C4-2B (cell line): ENCODE measurements at regions not wholly inside any gene's neighbourhood (a gene's known extent, or its start where the extent isn't known, plus 50 kb on each side); places are given as distances from the start of the nearest gene placed in this dataset.
"Not testable (repeated sequence)": the region's sequence is repeated elsewhere in the genome, so short reads cannot be mapped to it uniquely, and the experiment has no call there.

Experiments
- H3K27ac ChIP-seq: fragments of 450-650 bp; 2 replicates; pipeline ENCODE4 v1.5.1; 2017
- ZFX ChIP-seq: fragments of 450-650 bp; IDR thresholded peaks from 2 replicates; pipeline ENCODE4 v1.6.1; 2017
- TF ChIP-seq, protein P1 (sequence below): fragments of 450-650 bp; conservative IDR thresholded peaks from 2 replicates; pipeline ENCODE4 v1.5.1; 2017; ENCODE audit warnings: mild to moderate bottlenecking

- H3K27ac ChIP-seq = no peak overlapping the region
- TF ChIP-seq ZFX = no peak
- TF ChIP-seq, protein P1, sequence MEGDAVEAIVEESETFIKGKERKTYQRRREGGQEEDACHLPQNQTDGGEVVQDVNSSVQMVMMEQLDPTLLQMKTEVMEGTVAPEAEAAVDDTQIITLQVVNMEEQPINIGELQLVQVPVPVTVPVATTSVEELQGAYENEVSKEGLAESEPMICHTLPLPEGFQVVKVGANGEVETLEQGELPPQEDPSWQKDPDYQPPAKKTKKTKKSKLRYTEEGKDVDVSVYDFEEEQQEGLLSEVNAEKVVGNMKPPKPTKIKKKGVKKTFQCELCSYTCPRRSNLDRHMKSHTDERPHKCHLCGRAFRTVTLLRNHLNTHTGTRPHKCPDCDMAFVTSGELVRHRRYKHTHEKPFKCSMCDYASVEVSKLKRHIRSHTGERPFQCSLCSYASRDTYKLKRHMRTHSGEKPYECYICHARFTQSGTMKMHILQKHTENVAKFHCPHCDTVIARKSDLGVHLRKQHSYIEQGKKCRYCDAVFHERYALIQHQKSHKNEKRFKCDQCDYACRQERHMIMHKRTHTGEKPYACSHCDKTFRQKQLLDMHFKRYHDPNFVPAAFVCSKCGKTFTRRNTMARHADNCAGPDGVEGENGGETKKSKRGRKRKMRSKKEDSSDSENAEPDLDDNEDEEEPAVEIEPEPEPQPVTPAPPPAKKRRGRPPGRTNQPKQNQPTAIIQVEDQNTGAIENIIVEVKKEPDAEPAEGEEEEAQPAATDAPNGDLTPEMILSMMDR = no peak
Measured at GRCh38 chr2:176935543-176936102, 277.0 kb upstream of the HNRNPA3 start.

DNA sequence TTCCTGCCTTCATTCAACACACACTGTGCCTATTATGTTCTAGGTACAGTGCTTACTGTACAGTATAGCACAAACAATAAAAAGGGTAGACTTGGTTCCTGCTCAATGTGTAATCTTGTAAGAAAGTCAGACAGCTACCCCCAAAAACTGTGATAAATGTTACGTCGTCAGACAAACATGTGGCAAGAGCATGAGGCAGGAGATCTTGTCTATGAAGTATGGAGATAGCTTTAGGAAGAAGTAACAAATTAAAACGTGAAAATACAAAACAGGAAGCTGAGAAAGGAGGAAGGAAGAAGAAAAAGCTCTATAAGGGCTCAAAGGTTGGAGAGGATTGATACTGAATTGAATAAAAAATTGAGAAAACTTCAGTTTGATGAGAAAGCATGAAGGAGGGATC lies 276.2 kb upstream of the HNRNPA3 start:
- no peak overlapping the region for H3K27ac ChIP-seq
- TF ChIP-seq, protein P1 = no peak
- no peak for TF ChIP-seq ZFX

DNA sequence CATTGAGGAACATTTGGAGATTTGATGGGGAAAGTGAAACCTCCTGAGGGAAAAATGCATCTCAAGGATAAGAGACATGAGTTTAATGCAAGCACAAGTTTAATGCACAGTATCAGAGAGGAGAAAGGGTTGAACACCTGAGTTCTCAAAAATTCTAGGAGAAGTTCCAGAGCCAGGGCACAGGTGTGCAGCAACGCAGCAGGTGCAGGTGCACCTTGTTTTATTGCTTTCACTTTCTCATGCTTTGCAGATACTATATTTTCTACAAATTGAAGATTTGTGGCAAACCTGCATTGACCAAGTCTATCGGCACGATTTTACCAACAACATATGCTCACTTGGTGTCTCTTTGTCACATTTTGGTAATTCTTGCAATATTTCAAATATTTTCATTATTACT lies 267.6 kb upstream of the HNRNPA3 start:
- TF ChIP-seq, protein P1 = no peak
- no peak for TF ChIP-seq ZFX
- no peak overlapping the region for H3K27ac ChIP-seq

DNA sequence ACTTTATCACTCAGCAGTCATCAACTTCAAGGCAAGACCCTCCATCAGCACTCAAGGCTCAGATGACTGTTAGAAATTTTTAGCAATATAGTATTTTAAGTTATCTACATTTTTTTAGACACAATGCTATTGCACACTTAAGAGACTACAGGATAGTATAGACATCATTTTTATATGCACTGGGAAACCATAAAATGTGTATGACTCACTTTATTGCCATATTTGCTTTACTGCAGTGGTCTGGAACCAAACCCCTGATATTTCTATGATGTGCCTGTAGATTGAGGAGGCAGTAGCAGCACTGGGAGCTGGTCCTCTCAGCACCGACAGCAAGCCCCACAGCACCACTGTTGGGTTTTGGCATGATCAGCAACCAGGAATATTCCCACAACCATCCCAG lies 264.8 kb upstream of the HNRNPA3 start:
- H3K27ac ChIP-seq = no peak overlapping the region
- TF ChIP-seq, protein P1 = no peak
- TF ChIP-seq ZFX = no peak

DNA sequence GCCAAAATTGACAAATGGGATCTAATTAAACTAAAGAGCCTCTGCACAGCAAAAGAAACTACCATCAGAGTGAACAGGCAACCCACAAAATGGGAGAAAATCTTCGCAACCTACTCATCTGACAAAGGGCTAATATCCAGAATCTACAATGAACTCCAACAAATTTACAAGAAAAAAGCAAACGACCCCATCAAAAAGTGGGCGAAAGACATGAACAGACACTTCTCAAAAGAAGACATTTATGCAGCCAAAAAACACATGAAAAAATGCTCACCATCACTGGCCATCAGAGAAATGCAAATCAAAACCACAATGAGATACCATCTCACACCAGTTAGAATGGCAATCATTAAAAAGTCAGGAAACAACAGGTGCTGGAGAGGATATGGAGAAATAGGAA lies 261.4 kb upstream of the HNRNPA3 start:
- H3K27ac ChIP-seq = not testable (repeated sequence)

- H3K27ac ChIP-seq = no peak overlapping the region
- TF ChIP-seq, protein P1 = no peak
- TF ChIP-seq ZFX = no peak
Measured at GRCh38 chr2:176956791-176957190, 255.8 kb upstream of the HNRNPA3 start.

GRCh38 chr2:176959614-176960013 lies 253.0 kb upstream of the HNRNPA3 start:
- TF ChIP-seq ZFX = no peak
- TF ChIP-seq, protein P1 = no peak
- no peak overlapping the region for H3K27ac ChIP-seq

GRCh38 chr2:176960061-176960460 lies 252.5 kb upstream of the HNRNPA3 start:
- H3K27ac ChIP-seq = no peak overlapping the region
- TF ChIP-seq, protein P1 = no peak
- no peak for TF ChIP-seq ZFX
